ENCODE measurements at regions not wholly inside any gene's neighbourhood (a gene's known extent, or its start where the extent isn't known, plus 50 kb on each side); places are given as distances from the start of the nearest gene placed in this dataset.
A peak's percentile ranks its signal among the peaks of the same experiment; 100 is the strongest.
"Not testable (repeated sequence)": the region's sequence is repeated elsewhere in the genome, so short reads cannot be mapped to it uniquely, and the experiment has no call there.

- DNase-seq (ENCODE audit: low spot score) = no peak
These were observed 619.8 kb upstream of the LCORL start for GRCh38 chr4:18641334-18641733.

GRCh38 chr4:18638031-18638430, 616.5 kb upstream of the LCORL start:
- no peak for DNase-seq (ENCODE audit: low spot score)

GRCh38 chr4:18636001-18636585, 614.5 kb upstream of the LCORL start:
- DNase-seq (ENCODE audit: low spot score) = no peak

- no peak for DNase-seq (ENCODE audit: low spot score)
These were observed 614.0 kb upstream of the LCORL start for GRCh38 chr4:18635531-18635930.

GRCh38 chr4:18631586-18631985, 610.0 kb upstream of the LCORL start:
- no peak for DNase-seq (ENCODE audit: low spot score)

- no peak for DNase-seq (ENCODE audit: low spot score)
These were observed 608.9 kb upstream of the LCORL start for GRCh38 chr4:18630218-18631110.

GRCh38 chr4:18627447-18628005, 606.0 kb upstream of the LCORL start:
- no peak for DNase-seq (ENCODE audit: low spot score)

- no peak for DNase-seq (ENCODE audit: low spot score)
These were observed 605.4 kb upstream of the LCORL start for GRCh38 chr4:18626996-18627395.

- no peak for DNase-seq (ENCODE audit: low spot score)
These were observed 604.8 kb upstream of the LCORL start for GRCh38 chr4:18626366-18626765.

GRCh38 chr4:18621186-18621585, 599.6 kb upstream of the LCORL start:
- no peak for DNase-seq (ENCODE audit: low spot score)

- DNase-seq (ENCODE audit: low spot score) = no peak
These were observed 595.2 kb upstream of the LCORL start for GRCh38 chr4:18616720-18617119.

GRCh38 chr4:18611026-18611425, 589.5 kb upstream of the LCORL start:
- no peak for DNase-seq (ENCODE audit: low spot score)

GRCh38 chr4:18608908-18609533, 587.5 kb upstream of the LCORL start:
- DNase-seq (ENCODE audit: low spot score) = no peak

- not testable (repeated sequence) for DNase-seq (ENCODE audit: low spot score)
These were observed 581.1 kb upstream of the LCORL start for GRCh38 chr4:18602610-18603009.

GRCh38 chr4:18593297-18594002, 571.9 kb upstream of the LCORL start:
- DNase-seq (ENCODE audit: low spot score) = peak; percentile 50

- no peak for DNase-seq (ENCODE audit: low spot score)
These were observed 561.3 kb upstream of the LCORL start for GRCh38 chr4:18582841-18583240.

- no peak for DNase-seq (ENCODE audit: low spot score)
These were observed 556.8 kb upstream of the LCORL start for GRCh38 chr4:18578307-18578706.

GRCh38 chr4:18572481-18572880, 550.9 kb upstream of the LCORL start:
- no peak for DNase-seq (ENCODE audit: low spot score)

GRCh38 chr4:18571301-18571761, 549.8 kb upstream of the LCORL start:
- DNase-seq (ENCODE audit: low spot score) = no peak

- DNase-seq (ENCODE audit: low spot score) = no peak
These were observed 548.8 kb upstream of the LCORL start for GRCh38 chr4:18570370-18570769.

GRCh38 chr4:18568600-18568999, 547.0 kb upstream of the LCORL start:
- DNase-seq (ENCODE audit: low spot score) = no peak
